Forelimb muscle (tissue), 1 donor: ENCODE measurements at regions not wholly inside any gene's neighbourhood (a gene's known extent, or its start where the extent isn't known, plus 50 kb on each side); places are given as distances from the start of the nearest gene placed in this dataset.
A peak's percentile ranks its signal among the peaks of the same experiment; 100 is the strongest.
"Not testable (repeated sequence)": the region's sequence is repeated elsewhere in the genome, so short reads cannot be mapped to it uniquely, and the experiment has no call there.

Source experiments
- DNase-seq: peaks from one replicate; pipeline ENCODE4 v3.0.0-alpha.2; 2013; ENCODE audit warnings: low read depth

DNA sequence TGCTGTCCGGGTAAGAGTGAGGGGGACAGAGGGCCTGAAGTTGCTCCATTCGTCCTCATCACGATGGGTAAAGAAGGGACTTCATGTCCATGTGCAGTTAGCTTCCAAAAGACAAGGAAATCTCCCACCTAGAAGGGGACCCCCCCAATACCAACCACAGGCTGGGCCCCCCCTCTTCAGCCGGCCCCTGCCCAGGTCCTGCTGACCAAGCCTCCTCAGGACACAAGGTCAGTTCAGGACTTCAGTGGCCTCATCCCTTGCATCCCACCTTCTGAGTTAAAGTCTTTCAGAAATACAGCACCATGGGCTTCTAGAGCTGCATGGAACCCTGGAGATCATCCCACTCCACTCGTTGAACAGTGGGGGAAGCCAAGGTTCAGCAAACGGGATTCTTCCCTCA, 115.4 kb upstream of the ERG start:
- DNase-seq = no peak

DNA sequence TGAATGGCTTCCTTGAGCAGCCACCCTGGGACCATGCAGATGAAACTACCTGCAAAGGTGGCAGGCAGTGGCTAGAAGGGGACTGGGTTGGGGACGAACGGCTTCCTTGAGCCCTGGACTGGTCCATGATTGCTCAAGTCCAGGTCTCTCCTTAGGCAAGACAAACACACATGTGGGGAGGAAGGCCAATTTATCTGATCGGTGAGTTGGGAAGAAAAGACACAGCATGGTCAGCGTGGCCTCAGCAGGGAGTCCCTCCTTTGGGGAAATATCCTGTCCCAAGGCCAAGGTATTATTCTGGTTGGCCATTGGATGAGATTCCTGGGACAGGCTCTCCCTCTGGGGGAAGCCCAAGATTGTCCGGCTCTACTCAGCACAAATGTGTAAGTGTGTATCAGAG, 116.3 kb upstream of the ERG start:
- no peak for DNase-seq

DNA sequence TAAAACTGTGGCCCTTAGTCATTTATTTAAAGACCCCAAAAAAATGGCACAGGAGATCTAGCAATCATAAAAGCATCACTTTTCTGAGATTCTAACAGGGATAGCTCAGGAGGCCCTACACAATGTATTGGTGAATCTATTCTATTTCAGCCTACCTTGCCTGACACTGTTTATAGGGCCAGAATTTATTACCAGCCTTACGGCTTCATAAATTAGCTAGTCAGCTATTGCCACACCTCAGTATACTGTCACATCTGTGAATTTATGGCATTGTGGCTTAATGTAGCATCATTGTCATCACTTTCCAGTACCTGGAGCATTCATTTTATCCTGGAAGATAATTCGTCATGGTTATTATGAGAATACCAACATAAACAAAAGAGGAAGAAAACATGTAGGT, 121.2 kb upstream of the ERG start:
- no peak for DNase-seq

DNA sequence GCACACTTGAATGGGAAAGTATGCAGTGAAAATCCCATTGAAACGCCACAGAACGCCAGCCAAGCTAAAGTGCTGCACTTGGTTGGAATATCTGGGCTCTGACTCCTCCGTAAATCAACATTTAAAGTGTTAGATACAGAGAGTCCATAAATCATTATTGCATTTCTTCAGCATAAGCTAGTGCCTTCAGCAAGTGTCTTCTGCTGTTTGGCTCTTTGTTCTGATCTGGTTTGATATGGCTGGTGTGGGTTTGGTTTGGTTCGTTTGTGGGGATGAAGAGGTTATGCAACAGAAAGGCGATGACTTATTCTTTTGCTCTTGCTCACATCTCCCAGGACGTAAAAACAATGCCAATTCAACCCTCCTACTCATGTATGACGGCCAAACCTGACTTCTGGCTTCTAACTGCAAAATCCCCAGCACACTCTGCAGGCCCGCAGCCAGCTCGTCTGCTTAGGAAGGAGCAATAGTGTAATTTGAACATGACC, 121.8 kb upstream of the ERG start:
- DNase-seq = peak; percentile 65

DNA sequence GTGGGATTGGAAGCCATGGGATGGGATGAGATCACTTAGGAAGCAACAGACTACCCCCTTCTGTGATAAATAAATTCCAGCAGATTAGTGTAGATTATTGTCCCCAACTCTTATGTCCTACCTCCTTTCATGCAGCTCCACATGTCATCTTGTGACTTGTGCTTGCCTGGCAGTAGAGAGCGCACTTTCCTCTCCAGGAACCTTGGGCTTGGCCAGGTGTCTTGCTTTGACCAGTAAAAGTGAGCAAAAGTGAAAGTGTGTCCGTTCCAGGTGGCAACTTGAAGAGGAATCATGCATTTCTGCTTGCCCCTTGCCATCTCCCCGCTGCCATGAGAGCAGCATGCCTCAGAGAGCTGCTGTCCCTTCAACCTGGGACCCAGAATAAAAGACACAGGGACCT, 122.9 kb upstream of the ERG start:
- DNase-seq = no peak

DNA sequence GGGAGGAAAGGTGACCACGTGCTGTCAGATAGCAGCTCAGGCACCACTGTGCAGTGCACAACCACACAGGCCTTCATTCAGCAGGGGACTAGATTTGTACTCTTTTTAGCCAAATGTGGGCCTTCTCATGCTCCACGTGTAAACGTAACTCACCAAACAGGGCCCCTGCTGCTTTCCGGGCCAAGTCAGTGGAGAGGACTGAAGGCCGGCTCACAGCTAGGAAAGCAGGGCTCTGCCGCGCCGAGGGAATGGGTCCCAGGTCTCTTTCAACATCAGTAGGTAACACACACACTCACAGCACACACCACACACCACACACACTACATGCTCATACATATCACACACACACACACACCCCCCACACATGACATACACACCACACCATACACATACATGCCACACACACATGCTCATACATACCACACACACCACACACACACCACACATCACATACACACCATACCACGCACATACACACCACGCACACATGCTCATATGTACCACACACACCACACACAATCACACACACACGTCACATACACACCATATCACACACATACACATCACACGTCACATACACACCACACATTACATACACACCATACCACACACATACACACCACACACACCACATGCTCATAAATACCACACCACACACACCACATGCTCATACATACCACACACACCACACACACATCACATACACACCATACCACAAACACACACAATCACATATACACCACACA, 124.0 kb upstream of the ERG start:
- DNase-seq = no peak

DNA sequence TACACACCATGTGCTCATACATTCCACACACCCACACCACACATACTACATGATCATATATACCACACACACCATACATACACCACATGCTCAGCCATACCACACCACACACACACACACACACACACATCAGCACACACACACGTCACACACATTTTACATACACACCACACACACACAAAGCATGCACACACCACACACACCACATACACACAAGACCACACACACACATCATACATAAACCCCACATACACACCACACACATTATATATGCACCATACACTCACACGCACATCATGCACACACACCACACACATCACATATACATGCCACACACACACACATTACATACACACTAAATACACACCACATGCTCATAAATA, 124.5 kb upstream of the ERG start:
- DNase-seq = no peak

DNA sequence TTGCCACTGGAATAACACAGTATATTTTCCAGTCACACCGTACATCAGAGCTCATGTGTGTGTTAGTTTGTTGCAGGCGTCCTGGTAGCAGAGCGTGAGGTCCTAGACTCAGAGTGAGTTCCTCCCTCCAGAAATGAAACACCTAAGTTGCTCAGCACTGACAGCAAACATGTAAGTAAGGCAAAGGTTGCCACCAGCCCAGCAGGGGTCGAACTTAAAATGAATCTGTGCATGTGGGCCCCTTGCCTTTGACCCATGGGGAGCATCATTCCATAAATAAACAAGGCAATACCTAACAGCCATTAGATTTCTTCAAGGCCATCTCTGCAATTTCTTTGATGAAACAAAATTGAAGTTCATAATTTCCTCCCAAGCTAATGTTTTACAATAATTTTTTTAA, 125.3 kb upstream of the ERG start:
- no peak for DNase-seq

DNA sequence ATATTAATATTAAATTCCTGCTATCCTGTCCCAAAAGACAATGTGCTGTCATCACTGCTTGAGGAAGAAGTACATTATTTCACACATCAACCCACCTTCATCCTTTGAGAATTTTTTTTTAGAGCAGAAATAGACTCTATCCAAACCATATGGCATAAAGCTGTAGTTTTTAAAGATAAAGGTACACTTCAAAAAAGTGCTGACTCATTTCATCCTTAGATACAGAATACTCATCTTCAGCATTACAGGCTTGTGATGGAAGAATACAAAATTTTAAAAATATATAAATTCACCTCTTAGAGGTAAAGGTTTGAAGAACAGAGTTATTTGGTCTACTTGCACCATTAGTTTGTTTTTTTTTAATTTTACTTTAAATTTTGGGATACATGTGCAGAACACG, 126.7 kb upstream of the ERG start:
- DNase-seq = no peak

DNA sequence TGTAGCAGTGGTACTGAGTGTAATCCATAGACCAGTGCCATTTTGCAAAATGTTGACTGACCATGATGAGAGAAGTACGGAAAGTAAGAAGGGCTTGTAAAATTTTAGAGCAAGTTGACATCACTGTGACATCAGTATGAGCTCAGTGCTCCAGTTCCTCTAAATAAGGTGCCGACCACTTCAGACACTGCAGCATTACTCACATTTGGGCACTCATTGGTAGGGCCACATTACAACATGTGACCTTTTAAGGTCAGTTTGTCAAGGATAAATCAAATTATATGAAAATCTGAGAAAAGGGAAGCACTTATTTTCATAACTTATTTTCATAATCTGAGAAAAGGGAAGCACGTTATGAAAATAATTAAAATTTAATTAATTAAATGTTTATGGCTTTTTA, 128.0 kb upstream of the ERG start:
- DNase-seq = no peak

DNA sequence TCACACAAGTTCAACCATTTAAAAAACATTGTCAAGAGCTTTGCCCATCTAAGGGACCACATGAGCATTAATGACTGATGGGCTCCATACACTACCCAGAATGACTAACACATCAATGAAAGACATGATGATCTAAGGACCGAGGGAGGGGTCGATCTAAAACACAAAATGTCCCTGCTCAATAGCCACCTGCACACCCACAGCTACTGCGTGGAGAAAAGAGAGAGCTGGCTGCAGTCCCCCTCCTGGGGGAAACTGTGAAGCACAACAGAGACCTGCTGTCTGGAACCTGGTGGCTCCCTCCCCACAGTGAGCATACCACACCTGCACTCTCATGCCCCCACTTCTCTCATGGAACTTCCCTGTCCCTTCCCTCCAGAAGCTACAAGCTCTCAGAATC, 130.1 kb upstream of the ERG start:
- DNase-seq = no peak

DNA sequence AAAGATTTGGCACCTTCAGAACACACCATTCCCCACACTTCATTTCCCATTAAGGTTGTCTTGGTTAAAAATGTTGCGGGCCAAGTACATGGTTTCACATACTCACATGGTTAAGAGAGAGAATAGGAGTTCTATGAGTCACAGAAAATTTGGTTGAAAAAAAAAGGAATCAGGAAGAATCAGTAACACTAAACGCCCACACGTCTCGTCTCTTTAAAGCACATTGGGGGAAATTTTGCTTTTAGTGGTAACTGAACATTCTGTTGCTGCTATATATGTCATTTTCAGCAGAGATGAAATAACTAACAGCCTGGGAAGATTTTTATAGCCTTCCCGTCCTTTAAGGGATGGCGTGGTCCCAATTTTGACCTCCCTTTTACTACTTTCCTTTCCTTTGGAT, 132.9 kb upstream of the ERG start:
- DNase-seq = no peak

DNA sequence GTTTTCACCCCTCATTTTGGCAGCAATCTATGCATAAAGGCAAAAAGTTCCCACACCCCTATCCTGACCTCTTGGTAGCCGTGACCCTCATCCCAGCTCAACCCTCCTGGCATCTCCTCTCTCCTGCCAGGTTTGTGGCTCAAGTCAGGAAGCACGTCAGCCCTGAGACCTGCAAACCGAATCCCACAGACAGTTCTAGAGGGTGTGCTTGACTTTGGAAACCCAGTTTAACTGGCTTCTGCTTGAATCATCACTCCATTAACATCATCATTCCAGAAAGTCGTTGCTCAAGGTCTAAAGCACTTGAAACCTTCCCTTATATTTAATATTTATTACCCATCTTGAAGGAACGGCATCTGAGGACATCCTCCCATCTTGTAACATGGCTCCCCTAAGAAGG, 133.4 kb upstream of the ERG start:
- DNase-seq = no peak

DNA sequence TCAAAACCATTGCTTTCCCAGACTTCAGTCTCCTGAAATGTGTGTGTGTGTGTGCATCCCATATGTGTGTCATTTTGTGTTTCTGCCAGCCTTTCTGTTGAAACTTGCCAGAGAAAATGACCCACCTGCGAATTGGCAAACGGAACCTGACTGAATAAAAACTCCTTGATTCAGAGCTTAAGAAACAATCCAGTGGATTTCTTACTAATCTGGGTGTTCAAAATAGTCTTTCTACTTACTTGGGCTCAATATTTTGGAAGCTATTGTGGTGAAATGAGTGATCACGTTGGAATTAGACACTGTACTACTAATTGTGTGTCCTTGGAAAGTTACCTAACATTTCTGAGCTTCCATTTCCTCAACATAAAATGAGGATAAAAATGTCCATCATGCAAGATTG, 138.9 kb upstream of the ERG start:
- DNase-seq = no peak

DNA sequence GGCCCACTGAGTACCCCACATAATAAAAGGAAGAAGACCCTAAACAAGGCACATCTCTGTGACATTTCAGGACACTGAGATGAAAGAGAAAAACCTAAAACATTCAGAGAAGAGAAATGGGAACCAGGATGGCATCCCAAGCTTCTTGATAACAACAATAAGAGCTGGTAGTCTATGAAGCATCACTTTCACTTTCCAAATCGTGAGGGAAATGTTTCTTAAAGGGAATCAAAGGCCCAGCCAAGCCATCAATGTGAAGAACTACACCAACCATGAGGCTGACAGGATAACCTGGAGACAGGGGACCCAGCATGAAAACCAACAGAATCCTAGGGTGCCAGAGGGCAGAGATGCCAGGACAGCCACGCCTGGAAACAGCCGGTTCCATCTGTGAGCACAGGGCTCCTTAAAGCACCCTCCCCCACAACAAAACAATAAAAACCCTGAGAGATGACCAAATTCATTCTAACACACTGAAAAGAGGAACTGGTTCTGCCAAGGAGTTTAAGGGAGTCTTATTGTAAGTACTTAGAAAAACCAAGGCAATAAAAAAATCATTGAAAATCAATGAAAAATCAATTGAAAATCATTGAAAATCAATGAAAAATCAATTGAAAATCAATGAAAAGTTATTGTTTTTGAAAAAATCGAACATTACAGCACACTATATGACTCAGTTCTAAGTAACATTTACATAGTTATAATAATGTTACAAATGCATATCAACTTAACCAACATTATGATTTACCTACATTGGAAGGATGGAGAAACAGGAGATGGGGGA, 141.5 kb upstream of the ERG start:
- no peak for DNase-seq

DNA sequence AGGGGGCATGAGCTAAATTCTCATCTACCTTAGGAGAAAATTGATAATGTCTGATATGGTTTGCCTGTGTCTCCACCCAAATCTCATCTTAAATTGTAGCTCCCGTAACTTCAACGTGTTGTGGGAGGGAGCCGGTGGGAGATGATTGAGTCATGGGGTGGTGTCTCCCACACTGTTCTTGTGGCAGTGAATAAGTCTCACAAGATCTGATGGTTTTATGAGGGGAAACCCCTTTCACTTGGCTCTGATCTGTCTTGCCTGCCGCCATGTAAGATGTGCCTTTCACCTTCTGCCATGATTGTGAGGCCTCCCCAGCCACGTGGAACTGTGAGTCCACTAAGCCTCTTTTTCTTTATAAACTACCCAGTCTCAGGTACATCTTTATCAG, 142.1 kb upstream of the ERG start:
- not testable (repeated sequence) for DNase-seq

DNA sequence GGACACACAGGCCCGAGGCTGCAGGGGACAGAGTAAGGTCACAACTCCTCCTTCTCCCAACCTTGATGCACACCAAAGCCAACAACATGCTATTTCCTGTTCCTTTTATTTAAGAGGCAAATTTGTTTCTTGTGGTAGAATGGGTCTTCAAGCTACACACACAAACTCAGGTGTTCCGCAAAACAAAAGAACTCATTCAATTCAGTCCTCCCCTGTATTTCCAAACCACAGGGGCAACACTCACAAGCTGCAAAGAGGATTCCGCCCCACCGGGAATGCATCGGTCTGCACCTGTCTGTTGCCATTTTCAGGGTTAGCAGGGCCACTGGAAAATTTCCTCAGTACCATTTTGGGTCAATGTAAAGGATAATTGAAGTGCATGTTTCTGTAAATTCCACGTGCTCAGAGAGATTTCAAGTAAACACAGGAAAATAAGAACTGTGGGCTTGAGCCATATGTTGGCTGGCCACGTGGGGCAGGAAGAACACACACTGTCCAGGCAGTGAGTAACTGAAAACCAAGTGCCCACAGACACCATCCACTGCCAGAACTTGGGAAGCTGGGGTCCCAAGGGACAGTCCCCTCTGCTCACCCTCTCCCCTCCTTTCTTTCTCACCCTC, 145.2 kb upstream of the ERG start:
- DNase-seq = no peak

DNA sequence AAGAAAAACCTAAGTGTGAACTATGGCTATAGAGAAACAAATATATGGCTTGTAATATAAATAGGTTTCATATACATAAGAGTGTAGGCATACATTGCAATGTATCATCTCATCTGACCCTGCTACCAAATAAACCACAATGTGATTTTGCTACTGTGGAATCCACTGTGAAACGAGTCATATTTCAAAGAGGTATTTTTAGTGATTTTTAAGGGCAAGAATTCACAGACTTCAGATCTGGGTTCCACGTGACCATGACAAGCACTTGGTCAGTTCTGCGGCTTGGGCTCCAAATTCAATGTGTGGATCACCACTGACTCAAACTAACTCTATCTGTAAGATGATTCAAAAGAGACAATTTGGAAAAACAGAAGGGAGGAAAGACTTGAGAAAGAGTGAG, 147.0 kb upstream of the ERG start:
- no peak for DNase-seq

DNA sequence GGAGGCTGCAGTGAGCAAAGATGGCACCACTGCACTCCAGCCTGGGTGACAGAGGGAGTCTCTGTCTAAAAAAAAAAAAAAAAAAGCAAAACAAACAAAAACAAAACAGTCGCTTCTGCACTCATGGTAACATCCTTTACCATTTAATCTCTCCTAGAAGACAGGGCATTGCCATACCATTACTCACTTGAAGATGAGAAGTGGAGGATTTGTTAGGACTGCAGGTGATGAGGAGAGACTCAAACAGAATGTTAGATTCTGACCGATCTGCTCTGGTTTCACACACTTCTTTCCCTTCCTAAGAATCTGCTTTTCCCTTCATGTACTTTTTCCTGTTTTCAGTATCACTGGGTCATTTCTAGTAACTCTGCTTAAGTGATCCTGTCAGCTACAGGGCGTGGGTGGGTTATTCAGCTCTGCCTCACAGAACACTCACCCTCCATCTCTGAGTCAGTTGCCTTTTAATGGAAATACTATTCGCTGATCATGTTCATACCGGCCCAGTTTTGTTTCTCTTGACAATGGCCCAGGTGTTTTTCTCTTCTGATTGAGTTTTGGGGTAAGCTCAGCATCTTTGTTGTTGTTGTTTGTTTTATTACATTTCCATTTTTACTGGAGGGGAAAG, 148.0 kb upstream of the ERG start:
- no peak for DNase-seq

DNA sequence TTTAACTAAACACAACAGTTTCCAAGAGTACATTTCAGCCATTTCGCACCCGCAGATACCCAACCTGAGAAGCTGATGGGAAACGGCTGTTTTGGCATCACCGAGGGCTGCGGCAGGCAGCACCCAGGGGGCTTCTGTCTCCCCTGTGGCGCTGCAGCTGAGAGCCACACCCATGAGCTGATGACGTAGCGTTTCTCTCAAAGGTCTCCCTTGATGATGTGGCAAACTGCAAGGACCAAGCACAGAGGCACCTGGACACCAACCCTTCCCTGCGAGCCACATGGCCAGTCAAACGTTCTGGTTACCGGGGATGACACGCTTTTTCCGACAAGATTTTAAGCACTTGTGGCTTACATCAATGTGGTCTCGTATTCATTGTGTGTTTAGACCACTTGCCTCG, 150.8 kb upstream of the ERG start:
- no peak for DNase-seq

DNA sequence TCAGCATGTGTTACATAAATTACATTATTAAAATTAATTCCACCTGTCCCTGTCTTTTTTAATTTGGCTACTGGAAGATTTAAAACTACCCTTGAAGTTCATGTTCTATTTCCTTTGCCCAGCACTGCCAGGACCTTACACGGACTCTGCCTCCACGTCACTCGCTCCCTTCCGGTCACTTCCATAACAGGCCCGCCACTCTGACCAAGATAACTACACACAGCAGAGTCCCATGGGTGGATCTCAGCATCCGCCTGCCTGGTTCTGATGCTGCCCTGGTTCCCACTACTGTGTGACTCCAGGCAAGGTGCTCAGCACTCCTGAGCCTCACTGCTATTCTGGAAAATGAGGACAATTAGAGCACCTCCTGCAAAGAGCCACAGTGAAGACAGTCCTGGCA, 153.3 kb upstream of the ERG start:
- no peak for DNase-seq

DNA sequence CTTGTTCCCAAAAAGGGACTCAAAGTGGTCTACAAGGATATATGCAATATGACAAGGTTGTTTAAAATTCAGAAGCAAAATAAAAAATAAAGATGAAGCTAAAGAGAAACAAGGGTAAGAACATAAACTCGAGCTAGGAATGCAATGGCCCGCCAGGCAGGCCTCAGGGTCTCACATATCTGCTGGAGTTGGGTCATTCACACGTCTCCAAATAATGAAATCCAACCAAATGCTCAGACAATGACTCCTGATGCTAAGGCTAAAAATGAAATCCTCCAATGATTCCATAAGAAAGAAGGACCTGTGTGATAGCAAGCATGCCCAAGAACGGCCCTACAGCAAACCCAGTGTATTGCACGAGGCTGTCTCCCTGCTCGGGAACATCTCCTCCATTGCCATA, 153.3 kb upstream of the ETS2 start:
- DNase-seq = no peak

DNA sequence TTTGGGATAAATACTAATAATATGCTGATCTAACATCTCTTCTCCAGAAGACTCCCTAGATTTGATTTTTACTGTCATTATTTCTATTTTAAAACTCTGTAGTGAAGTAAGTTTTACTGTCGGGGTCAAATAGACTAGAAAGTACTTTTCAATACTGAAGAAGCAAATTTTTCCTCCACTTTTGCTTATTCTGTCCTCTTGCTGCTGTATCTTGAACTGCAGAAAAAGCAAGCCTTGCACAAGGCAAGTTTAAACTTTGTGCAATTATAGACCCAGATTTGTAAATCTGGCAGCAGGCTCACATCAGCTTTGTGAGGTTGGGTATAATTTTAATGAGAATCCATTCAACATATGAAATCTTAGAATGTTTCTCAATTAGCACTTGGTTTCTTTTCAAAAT, 151.1 kb upstream of the ETS2 start:
- DNase-seq = no peak
